Suppressor macrophage treated with lipopolysaccharide for 1 hour (primary cell): ENCODE measurements at regions not wholly inside any gene's neighbourhood (a gene's known extent, or its start where the extent isn't known, plus 50 kb on each side); places are given as distances from the start of the nearest gene placed in this dataset.
A peak's percentile ranks its signal among the peaks of the same experiment; 100 is the strongest.
"Not testable (repeated sequence)": the region's sequence is repeated elsewhere in the genome, so short reads cannot be mapped to it uniquely, and the experiment has no call there.

Experiments used
- DNase-seq, 3 donors: peaks; one replicate each; pipeline ENCODE4 v3.0.0-alpha.2; 2020 to 2022

DNA sequence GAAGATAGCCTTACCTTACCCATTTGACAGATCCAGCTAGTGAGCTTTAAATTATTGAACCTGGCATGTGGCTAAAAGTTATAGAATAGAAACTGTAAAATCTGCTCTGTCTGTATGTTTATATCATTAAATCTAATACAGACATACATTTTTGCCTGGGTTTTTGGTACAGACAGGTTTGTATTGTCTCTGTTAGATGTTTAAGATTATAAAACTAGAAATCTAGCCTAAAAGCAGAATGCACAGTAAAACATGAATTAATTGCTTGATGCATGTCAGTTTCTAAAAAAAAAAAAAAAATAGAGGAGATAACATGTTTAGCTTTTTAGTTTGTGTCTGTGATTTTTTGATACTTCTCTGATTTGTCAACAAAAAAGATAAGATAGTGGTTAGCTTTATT is 477.6 kb upstream of the LRRC7 start:
- no peak for DNase-seq

- DNase-seq = no peak
Observed at GRCh38 chr1:69090752-69091151, 477.0 kb upstream of the LRRC7 start.

DNA sequence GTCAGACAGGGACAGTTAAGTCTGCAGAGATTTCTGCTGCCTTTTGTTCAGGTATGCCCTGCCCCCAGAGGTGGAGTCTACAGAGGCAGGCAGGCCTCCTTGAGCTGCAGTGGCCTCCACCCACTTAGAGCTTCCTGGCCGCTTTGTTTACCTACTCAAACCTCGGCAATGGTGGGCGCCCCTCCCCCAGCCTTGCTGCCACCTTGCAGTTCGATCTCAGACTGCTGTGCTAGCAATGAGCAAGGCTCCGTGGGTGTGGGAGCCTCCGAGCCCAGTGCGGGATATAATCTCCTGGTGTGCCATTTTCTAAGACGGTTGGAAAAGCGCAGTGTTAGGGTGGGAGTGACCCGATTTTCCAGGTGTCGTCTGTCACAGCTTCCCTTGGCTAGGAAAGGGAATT is 465.7 kb upstream of the LRRC7 start:
- not testable (repeated sequence) for DNase-seq

DNA sequence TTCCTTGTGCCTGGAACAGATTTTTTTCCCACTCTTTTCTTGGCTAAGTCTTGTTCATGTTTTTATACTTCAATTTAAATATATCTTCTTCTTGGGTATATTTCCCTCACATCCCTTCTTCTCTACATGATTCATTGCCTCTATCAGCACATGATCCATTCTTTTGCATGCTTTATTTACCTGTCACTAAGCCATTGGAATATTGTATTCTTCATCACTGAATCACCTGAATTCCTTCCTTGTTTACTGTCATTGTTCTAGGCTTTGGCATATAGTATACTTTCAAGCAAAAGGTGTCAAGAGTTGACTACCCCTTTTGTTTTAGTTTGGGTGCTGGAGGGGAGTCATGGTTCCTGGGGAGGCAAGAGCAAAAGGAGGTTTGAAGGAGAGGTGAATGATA is 464.5 kb upstream of the LRRC7 start:
- DNase-seq = no peak

GRCh38 chr1:69103705-69104385 is 463.9 kb upstream of the LRRC7 start:
- no peak for DNase-seq

GRCh38 chr1:69104894-69105293 is 462.8 kb upstream of the LRRC7 start:
- DNase-seq = no peak

- DNase-seq = no peak
Observed at GRCh38 chr1:69109277-69109676, 458.4 kb upstream of the LRRC7 start.

DNA sequence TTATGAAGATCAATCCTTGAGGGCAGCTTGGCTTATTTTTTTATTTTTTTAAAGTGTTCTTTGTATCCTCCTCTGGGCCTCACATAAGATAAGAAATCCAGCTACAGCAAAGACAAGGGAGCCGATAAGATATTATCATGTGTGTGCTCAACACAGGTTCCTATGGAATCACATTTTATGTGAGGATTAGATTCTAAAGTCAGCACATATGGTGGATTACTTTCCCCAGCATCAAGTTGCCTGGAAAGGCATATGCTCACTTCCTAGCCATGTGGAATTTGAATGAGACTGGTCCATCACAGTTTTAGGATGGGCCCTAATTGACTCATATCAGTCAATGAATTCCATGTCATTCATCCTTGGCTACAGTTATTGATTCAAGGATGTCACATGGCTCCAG is 456.9 kb upstream of the LRRC7 start:
- no peak for DNase-seq

- not testable (repeated sequence) for DNase-seq
Observed at GRCh38 chr1:69120126-69120741, 447.5 kb upstream of the LRRC7 start.

DNA sequence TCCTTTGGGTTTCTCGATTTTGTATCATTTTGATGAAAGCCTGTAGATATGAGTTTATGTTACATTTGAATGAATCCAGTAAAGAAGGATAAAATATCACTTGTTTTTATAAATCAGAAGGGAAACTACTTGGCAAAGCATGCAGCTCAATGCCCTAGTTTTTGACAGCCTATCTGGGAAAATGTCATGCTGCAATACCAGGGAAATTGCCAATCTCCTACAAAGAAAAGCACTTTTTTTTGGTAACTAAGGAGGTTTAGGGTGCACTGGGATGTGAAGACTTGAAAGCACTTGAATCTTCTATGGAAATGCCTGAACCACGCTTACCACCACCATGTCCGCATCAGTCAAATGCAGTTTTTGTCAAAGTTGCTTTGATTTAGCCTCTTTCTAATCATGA is 446.9 kb upstream of the LRRC7 start:
- DNase-seq = no peak

GRCh38 chr1:69121723-69122122 is 446.0 kb upstream of the LRRC7 start:
- DNase-seq = no peak

DNA sequence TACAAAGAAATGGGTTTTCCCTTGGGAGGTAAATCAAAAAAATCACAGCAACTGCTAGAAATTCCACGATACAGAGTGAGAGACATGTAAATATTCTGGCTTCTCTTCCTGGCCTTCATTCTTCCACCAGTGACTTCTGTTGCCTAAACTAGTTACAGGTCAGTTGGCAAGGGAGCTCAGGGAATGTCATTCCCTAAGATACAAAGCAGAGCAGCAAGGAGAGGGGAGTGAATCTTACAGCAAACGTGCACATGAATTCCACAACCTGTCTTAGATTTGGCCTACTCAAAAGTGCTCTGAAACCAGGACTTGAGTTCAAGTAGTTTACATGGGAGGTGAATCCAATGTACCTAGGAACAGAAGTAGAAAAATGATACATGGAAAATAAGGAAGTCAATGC is 445.3 kb upstream of the LRRC7 start:
- no peak for DNase-seq

DNA sequence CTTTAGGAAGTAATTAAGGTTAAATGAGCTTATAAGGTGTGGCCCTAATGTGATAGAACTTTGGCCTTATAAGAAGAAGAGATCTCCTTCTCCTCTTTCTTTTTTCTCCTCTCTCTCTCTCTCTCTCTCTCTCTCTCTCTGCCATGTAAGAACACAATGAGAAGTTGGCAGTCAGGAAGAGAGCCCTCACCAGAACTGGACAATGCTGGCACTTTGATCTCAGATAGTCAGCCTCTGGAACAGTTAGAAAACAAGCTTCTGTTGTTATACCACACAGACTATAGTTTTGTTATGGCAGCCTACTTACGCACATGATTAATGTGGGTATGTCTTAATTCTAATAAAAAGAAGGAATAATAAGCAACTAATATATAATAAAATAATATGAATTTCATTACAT is 444.2 kb upstream of the LRRC7 start:
- DNase-seq = no peak

- DNase-seq = no peak
Observed at GRCh38 chr1:69126796-69127195, 440.9 kb upstream of the LRRC7 start.

- DNase-seq = no peak
Observed at GRCh38 chr1:69128204-69128603, 439.5 kb upstream of the LRRC7 start.

DNA sequence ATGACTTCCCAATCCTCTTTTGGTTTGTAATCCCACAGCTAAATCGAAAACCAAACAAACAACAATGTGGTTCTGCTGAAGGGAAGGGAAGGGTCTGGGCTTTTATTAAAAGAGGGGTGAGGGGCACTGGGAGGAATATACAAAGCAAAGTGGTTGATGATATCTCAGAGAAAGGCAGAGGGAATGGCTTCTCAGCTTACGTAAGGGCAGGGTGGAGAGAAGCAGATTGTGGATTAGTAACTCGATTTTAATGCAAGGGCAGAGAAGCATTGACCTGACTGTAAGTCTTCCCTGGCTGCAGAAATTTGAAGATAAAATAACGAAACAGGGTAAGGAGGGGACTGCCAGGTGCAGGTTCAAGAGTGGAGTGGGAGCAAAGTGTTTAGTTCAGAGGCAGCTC is 438.2 kb upstream of the LRRC7 start:
- DNase-seq = no peak

DNA sequence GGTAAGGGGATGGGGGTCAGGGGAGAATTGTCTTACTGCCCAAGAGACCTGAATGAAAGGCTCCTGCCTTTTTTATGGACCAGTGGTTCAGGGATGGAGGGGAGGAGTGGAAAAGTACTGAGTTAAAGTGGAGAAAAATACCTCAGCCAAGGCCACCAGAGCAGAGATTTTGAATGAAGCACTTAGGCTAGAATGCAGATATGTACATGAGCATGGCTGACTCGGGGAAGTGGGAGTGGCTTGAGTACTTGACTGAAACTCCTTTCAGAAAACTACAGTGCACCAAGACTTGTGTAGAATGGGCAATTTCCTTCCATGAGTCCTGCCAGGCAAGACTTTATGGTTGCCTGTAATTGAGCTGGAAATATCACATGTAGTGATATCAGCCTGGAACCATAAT is 429.6 kb upstream of the LRRC7 start:
- DNase-seq = no peak

DNA sequence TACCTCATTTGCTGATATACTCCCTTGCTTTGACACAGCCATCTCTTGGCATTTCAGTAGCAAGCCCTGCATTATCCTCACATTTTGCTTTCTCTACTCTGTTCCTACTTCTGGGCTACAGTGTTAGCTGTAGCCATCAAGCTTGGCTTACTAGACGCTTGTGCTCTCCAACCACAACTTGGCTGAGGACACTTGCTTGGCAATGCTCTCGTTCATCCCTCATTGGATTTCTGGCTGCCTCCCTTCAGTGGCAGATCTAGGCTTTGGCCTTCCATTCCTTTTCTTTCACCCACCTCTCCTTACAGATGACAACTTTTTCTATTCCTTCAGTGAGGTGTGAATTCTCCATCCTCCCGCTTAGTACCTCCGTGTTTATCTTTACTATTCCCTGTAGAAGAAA is 428.7 kb upstream of the LRRC7 start:
- DNase-seq = no peak

GRCh38 chr1:69146303-69146702 is 421.4 kb upstream of the LRRC7 start:
- DNase-seq = no peak

DNA sequence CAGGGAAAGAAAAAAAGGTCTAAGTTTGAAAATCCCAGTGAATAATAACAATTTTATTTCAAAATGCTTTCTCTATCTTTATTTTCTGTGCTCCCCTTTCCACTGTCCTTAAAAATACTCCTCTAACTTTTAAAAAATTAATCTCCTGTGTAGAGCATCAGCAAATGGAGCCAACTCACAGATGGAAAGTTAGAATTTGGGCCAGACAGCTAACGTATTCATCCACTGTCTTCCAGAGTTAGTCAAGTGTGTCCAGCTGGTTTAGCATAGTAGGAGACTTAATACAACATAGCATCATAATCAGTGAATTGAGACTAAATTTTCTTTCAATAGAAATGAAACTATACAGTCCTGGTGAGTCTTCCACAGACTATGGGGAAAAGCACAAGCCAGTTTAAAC is 419.0 kb upstream of the LRRC7 start:
- DNase-seq = no peak

- no peak for DNase-seq
Observed at GRCh38 chr1:69157046-69157756, 410.5 kb upstream of the LRRC7 start.

DNA sequence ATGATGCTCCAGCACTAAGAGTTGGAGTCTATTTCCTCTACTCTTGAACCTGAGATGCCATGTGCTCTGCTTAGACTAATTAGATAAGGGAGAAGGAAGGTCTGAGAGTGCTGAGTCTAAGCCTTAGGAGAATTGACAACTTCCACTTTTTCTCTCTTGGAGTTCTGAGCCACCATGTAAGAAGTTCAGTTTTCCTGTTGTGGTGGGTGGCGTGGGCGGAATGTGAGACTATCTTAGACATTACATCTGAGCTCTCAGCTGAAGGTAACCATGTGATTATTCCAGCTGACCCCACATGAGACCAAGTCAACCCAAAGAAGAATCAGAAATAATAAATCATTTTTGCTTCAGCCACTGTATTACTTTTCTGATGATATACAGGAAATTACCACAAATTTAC is 404.5 kb upstream of the LRRC7 start:
- peak in 2 of 3 donors; percentile 16 to 46 for DNase-seq

DNA sequence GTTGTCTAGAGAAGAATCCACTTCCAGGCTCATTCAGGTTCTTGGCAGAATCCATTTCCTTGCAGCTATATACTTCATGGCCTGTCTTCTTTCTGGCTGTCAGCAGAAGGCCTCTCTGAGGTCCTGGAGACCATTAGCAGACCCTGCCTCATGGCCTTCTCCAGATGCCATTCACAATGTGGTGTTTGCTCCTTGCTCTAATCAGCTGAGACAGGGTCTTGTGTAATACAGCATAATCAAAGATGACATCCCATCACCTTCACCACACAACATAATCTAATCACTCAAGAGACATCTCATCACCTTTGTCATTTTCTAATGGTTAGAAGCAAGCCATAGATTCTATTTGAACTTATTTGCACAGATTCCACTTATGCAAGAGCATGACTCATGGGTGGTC is 403.9 kb upstream of the LRRC7 start:
- no peak for DNase-seq

- no peak for DNase-seq
Observed at GRCh38 chr1:69167876-69168275, 399.8 kb upstream of the LRRC7 start.
